IMR-90 (cell line): ENCODE measurements at regions not wholly inside any gene's neighbourhood (a gene's known extent, or its start where the extent isn't known, plus 50 kb on each side); places are given as distances from the start of the nearest gene placed in this dataset.

ENCODE experiments used
- BHLHE40 ChIP-seq: fragments of 150-350 bp; IDR thresholded peaks from 2 replicates; pipeline ENCODE4 v1.6.1; 2016; ENCODE audit warnings: mild to moderate bottlenecking, low read depth, low read length
- CEBPB ChIP-seq: IDR thresholded peaks from 2 replicates; pipeline ENCODE4 v1.6.1; 2012; ENCODE audit warnings: low read depth, low read length, improper control_type of control experiment
- CTCF ChIP-seq: conservative IDR thresholded peaks from 2 replicates; pipeline ENCODE4 v1.5.1; 2012; ENCODE audit warnings: mild to moderate bottlenecking, low read depth, low read length, improper control_type of control experiment
- FOS ChIP-seq: fragments of 150-350 bp; IDR thresholded peaks from 2 replicates; pipeline ENCODE4 v1.6.1; 2016; ENCODE audit warnings: low read depth, low read length
- MAFK ChIP-seq: IDR thresholded peaks from 2 replicates; pipeline ENCODE4 v1.6.1; 2012; ENCODE audit warnings: low read depth, low read length, improper control_type of control experiment
- POLR2A ChIP-seq: IDR thresholded peaks from 2 replicates; pipeline ENCODE4 v1.6.1; 2012; ENCODE audit warnings: mild to moderate bottlenecking, low read depth, low read length
- RAD21 ChIP-seq: IDR thresholded peaks from 2 replicates; pipeline ENCODE4 v1.6.1; 2012; ENCODE audit warnings: low read length, improper control_type of control experiment
- USF2 ChIP-seq: fragments of 150-350 bp; IDR thresholded peaks from 2 replicates; pipeline ENCODE4 v1.6.1; 2017; ENCODE audit warnings: mild to moderate bottlenecking, antibody characterized with exemption, low read length, low read depth
- TF ChIP-seq, protein P1 (sequence below): fragments of 150-350 bp; IDR thresholded peaks from 2 replicates; pipeline ENCODE4 v1.6.1; 2016; ENCODE audit warnings: low read depth, mild to moderate bottlenecking, low read length, moderate library complexity, borderline replicate concordance

GRCh38 chr12:25025260-25025659 lies 76.4 kb upstream of the BCAT1 start:
- TF ChIP-seq USF2 (no peak), MAFK (no peak), POLR2A (no peak), CTCF (no peak), FOS (no peak), RAD21 (no peak), BHLHE40 (no peak), CEBPB (no peak)
- TF ChIP-seq, protein P1, sequence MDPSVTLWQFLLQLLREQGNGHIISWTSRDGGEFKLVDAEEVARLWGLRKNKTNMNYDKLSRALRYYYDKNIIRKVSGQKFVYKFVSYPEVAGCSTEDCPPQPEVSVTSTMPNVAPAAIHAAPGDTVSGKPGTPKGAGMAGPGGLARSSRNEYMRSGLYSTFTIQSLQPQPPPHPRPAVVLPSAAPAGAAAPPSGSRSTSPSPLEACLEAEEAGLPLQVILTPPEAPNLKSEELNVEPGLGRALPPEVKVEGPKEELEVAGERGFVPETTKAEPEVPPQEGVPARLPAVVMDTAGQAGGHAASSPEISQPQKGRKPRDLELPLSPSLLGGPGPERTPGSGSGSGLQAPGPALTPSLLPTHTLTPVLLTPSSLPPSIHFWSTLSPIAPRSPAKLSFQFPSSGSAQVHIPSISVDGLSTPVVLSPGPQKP, result no peak
